ENCODE measurements at regions not wholly inside any gene's neighbourhood (a gene's known extent, or its start where the extent isn't known, plus 50 kb on each side); places are given as distances from the start of the nearest gene placed in this dataset.

GRCh38 chr20:10984294-10984693 lies 310.5 kb upstream of the JAG1 start:
- no peak for DNase-seq
- H3K4me3 ChIP-seq (ENCODE audit: low read length) = no peak overlapping the region
- no peaks in the 10 kb centered on the region for H3F3A ChIP-seq (ENCODE audit: insufficient read depth, low read length)
- no peaks in the 10 kb centered on the region for H3K36me3 ChIP-seq (replicated peaks; ENCODE audit: insufficient read depth, low read length)
- no peaks in the 10 kb centered on the region for H3K79me2 ChIP-seq (ENCODE audit: low read length)
- H3K9me3 ChIP-seq (replicated peaks; ENCODE audit: insufficient read depth, low read length) = no peaks in the 10 kb centered on the region
- TF ChIP-seq EZH2phosphoT487 (IDR thresholded peaks at IDR 0.05; ENCODE audit: low read length) (no peak), EZH2 (optimal IDR thresholded peaks at IDR 0.05; ENCODE audit: low read depth, low read length) (no peak), CTCF (IDR thresholded peaks at IDR 0.05; ENCODE audit: low read length) (no peak)
- no peaks in the 10 kb centered on the region for H3K9me2 ChIP-seq (replicated peaks; ENCODE audit: insufficient read depth, low read length)
- no peaks in the 10 kb centered on the region for H4K20me1 ChIP-seq (ENCODE audit: insufficient read depth, low read length)
- H3K27me3 ChIP-seq (replicated peaks; ENCODE audit: insufficient read depth, low read length) = no peaks in the 10 kb centered on the region
- no peaks in the 10 kb centered on the region for H3K4me1 ChIP-seq (ENCODE audit: low read length)
- H3K4me2 ChIP-seq (ENCODE audit: low read depth, low read length) = no peak overlapping the region
- no peak overlapping the region for H2AFZ ChIP-seq (ENCODE audit: low read length)
- no peak overlapping the region for H3K9ac ChIP-seq (ENCODE audit: low read length)
- no peak overlapping the region for H3K27ac ChIP-seq (ENCODE audit: low read length)

DNA sequence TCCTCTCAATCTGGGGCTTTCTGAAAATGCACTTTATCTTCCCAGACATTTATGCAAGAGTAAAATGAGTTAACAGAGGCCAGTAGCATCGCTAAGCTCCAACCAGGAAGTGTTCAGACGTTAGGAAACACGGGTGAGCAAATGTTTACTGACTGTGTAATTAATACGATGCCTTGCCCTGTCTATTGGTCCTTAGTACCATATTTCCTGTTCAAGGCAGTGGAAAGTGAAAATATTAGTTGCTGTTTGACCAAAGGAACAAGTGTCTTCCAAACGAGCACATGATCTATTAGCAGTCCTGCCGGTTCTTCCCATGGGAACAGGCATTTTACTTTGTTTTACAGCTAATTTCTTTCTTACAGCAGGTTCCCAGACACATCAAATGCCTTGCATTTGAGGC lies 311.1 kb upstream of the JAG1 start:
- H2AFZ ChIP-seq (ENCODE audit: low read length) = no peak overlapping the region
- H3K4me1 ChIP-seq (ENCODE audit: low read length) = no peaks in the 10 kb centered on the region
- H3K79me2 ChIP-seq (ENCODE audit: low read length) = no peaks in the 10 kb centered on the region
- H3K27ac ChIP-seq (ENCODE audit: low read length) = no peak overlapping the region
- H3K9me3 ChIP-seq (replicated peaks; ENCODE audit: insufficient read depth, low read length) = no peaks in the 10 kb centered on the region
- no peak overlapping the region for H3K4me2 ChIP-seq (ENCODE audit: low read depth, low read length)
- no peaks in the 10 kb centered on the region for H3K36me3 ChIP-seq (replicated peaks; ENCODE audit: insufficient read depth, low read length)
- H3K9ac ChIP-seq (ENCODE audit: low read length) = no peak overlapping the region
- H4K20me1 ChIP-seq (ENCODE audit: insufficient read depth, low read length) = no peaks in the 10 kb centered on the region
- H3K4me3 ChIP-seq (ENCODE audit: low read length) = no peak overlapping the region
- no peaks in the 10 kb centered on the region for H3K27me3 ChIP-seq (replicated peaks; ENCODE audit: insufficient read depth, low read length)
- H3K9me2 ChIP-seq (replicated peaks; ENCODE audit: insufficient read depth, low read length) = no peaks in the 10 kb centered on the region
- no peak for DNase-seq
- H3F3A ChIP-seq (ENCODE audit: insufficient read depth, low read length) = no peaks in the 10 kb centered on the region
- TF ChIP-seq CTCF (IDR thresholded peaks at IDR 0.05; ENCODE audit: low read length) (no peak), EZH2 (optimal IDR thresholded peaks at IDR 0.05; ENCODE audit: low read depth, low read length) (no peak), EZH2phosphoT487 (IDR thresholded peaks at IDR 0.05; ENCODE audit: low read length) (no peak)

DNA sequence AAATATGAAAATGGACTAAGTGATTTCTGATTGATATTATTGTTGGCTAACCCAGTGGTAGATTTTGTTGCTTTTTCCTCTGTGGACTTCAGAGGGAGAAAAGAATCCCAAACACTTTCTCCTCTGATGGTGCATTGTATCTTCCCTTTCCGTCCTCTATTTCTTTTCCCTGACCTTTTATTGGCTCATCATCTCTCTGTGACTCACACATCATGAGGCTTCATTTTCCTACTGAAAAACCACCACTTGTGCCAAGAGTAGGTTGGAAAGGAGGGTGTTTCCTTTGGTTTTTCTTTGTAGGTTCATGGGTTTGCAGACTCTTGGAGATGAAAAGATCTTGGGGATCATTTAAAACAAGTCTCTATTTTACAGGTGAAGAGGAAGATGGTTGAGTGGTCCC lies 311.7 kb upstream of the JAG1 start:
- H3K4me3 ChIP-seq (ENCODE audit: low read length) = no peak overlapping the region
- no peaks in the 10 kb centered on the region for H3F3A ChIP-seq (ENCODE audit: insufficient read depth, low read length)
- DNase-seq = no peak
- H3K4me1 ChIP-seq (ENCODE audit: low read length) = no peaks in the 10 kb centered on the region
- H3K27me3 ChIP-seq (replicated peaks; ENCODE audit: insufficient read depth, low read length) = no peaks in the 10 kb centered on the region
- H2AFZ ChIP-seq (ENCODE audit: low read length) = no peak overlapping the region
- no peak overlapping the region for H3K9ac ChIP-seq (ENCODE audit: low read length)
- no peak overlapping the region for H3K4me2 ChIP-seq (ENCODE audit: low read depth, low read length)
- H3K27ac ChIP-seq (ENCODE audit: low read length) = no peak overlapping the region
- no peaks in the 10 kb centered on the region for H3K9me2 ChIP-seq (replicated peaks; ENCODE audit: insufficient read depth, low read length)
- H3K9me3 ChIP-seq (replicated peaks; ENCODE audit: insufficient read depth, low read length) = no peaks in the 10 kb centered on the region
- TF ChIP-seq EZH2phosphoT487 (IDR thresholded peaks at IDR 0.05; ENCODE audit: low read length) (no peak), EZH2 (optimal IDR thresholded peaks at IDR 0.05; ENCODE audit: low read depth, low read length) (no peak), CTCF (IDR thresholded peaks at IDR 0.05; ENCODE audit: low read length) (no peak)
- H4K20me1 ChIP-seq (ENCODE audit: insufficient read depth, low read length) = no peaks in the 10 kb centered on the region
- H3K79me2 ChIP-seq (ENCODE audit: low read length) = no peaks in the 10 kb centered on the region
- no peaks in the 10 kb centered on the region for H3K36me3 ChIP-seq (replicated peaks; ENCODE audit: insufficient read depth, low read length)
